ENCODE measurements at regions not wholly inside any gene's neighbourhood (a gene's known extent, or its start where the extent isn't known, plus 50 kb on each side); places are given as distances from the start of the nearest gene placed in this dataset.
"Not testable (repeated sequence)": the region's sequence is repeated elsewhere in the genome, so short reads cannot be mapped to it uniquely, and the experiment has no call there.

- Histone ChIP-seq H3K4me3 (ENCODE audit: low read length) (no peak overlapping the region), H3K4me1 (ENCODE audit: insufficient read depth, low read length) (no peaks in the 10 kb centered on the region), H3K27me3 (ENCODE audit: insufficient read depth, low read length) (no peaks in the 10 kb centered on the region), H3K9me3 (ENCODE audit: low read depth, low read length) (no peaks in the 10 kb centered on the region)
Observed at GRCh38 chr3:67981077-67981476, 326.7 kb upstream of the SUCLG2 start.

- Histone ChIP-seq H3K4me3 (ENCODE audit: low read length) (no peak overlapping the region), H3K4me1 (ENCODE audit: insufficient read depth, low read length) (no peaks in the 10 kb centered on the region), H3K27me3 (ENCODE audit: insufficient read depth, low read length) (no peaks in the 10 kb centered on the region), H3K9me3 (ENCODE audit: low read depth, low read length) (no peaks in the 10 kb centered on the region)
Observed at GRCh38 chr3:67979342-67979741, 324.9 kb upstream of the SUCLG2 start.

- H3K4me1 ChIP-seq (ENCODE audit: insufficient read depth, low read length), result no peaks in the 10 kb centered on the region
- no peaks in the 10 kb centered on the region for H3K27me3 ChIP-seq (ENCODE audit: insufficient read depth, low read length)
- no peaks in the 10 kb centered on the region for H3K9me3 ChIP-seq (ENCODE audit: low read depth, low read length)
- no peak overlapping the region for H3K4me3 ChIP-seq (ENCODE audit: low read length)
Observed at GRCh38 chr3:67977762-67978161, 323.4 kb upstream of the SUCLG2 start.

GRCh38 chr3:67976663-67977062 lies 322.3 kb upstream of the SUCLG2 start:
- H3K4me1 ChIP-seq (ENCODE audit: insufficient read depth, low read length), result no peaks in the 10 kb centered on the region
- H3K9me3 ChIP-seq (ENCODE audit: low read depth, low read length), result no peaks in the 10 kb centered on the region
- no peaks in the 10 kb centered on the region for H3K27me3 ChIP-seq (ENCODE audit: insufficient read depth, low read length)
- no peak overlapping the region for H3K4me3 ChIP-seq (ENCODE audit: low read length)

- H3K4me3 ChIP-seq (ENCODE audit: low read length), result no peak overlapping the region
- H3K4me1 ChIP-seq (ENCODE audit: insufficient read depth, low read length), result no peaks in the 10 kb centered on the region
- no peaks in the 10 kb centered on the region for H3K27me3 ChIP-seq (ENCODE audit: insufficient read depth, low read length)
- no peaks in the 10 kb centered on the region for H3K9me3 ChIP-seq (ENCODE audit: low read depth, low read length)
Observed at GRCh38 chr3:67964596-67964995, 310.2 kb upstream of the SUCLG2 start.

- no peaks in the 10 kb centered on the region for H3K27me3 ChIP-seq (ENCODE audit: insufficient read depth, low read length)
- H3K9me3 ChIP-seq (ENCODE audit: low read depth, low read length), result no peaks in the 10 kb centered on the region
- H3K4me3 ChIP-seq (ENCODE audit: low read length), result no peak overlapping the region
- no peaks in the 10 kb centered on the region for H3K4me1 ChIP-seq (ENCODE audit: insufficient read depth, low read length)
Observed at GRCh38 chr3:67957268-67957667, 302.9 kb upstream of the SUCLG2 start.

- Histone ChIP-seq H3K4me1 (ENCODE audit: insufficient read depth, low read length) (no peaks in the 10 kb centered on the region), H3K27me3 (ENCODE audit: insufficient read depth, low read length) (no peaks in the 10 kb centered on the region), H3K4me3 (ENCODE audit: low read length) (no peak overlapping the region), H3K9me3 (ENCODE audit: low read depth, low read length) (no peaks in the 10 kb centered on the region)
Observed at GRCh38 chr3:67947808-67948508, 293.5 kb upstream of the SUCLG2 start.

GRCh38 chr3:67946436-67946835 lies 292.0 kb upstream of the SUCLG2 start:
- H3K4me3 ChIP-seq (ENCODE audit: low read length), result no peak overlapping the region
- no peaks in the 10 kb centered on the region for H3K4me1 ChIP-seq (ENCODE audit: insufficient read depth, low read length)
- no peaks in the 10 kb centered on the region for H3K9me3 ChIP-seq (ENCODE audit: low read depth, low read length)
- H3K27me3 ChIP-seq (ENCODE audit: insufficient read depth, low read length), result no peaks in the 10 kb centered on the region

GRCh38 chr3:67943546-67943945 lies 289.1 kb upstream of the SUCLG2 start:
- H3K9me3 ChIP-seq (ENCODE audit: low read depth, low read length), result no peaks in the 10 kb centered on the region
- H3K4me3 ChIP-seq (ENCODE audit: low read length), result no peak overlapping the region
- H3K4me1 ChIP-seq (ENCODE audit: insufficient read depth, low read length), result no peaks in the 10 kb centered on the region
- no peaks in the 10 kb centered on the region for H3K27me3 ChIP-seq (ENCODE audit: insufficient read depth, low read length)

- Histone ChIP-seq H3K4me3 (ENCODE audit: low read length) (no peak overlapping the region), H3K4me1 (ENCODE audit: insufficient read depth, low read length) (no peaks in the 10 kb centered on the region), H3K27me3 (ENCODE audit: insufficient read depth, low read length) (no peaks in the 10 kb centered on the region), H3K9me3 (ENCODE audit: low read depth, low read length) (no peaks in the 10 kb centered on the region)
Observed at GRCh38 chr3:67941433-67942030, 287.1 kb upstream of the SUCLG2 start.

- H3K9me3 ChIP-seq (ENCODE audit: low read depth, low read length), result peaks cover 3% of the 10 kb centered on the region
- no peaks in the 10 kb centered on the region for H3K4me1 ChIP-seq (ENCODE audit: insufficient read depth, low read length)
- H3K27me3 ChIP-seq (ENCODE audit: insufficient read depth, low read length), result no peaks in the 10 kb centered on the region
- no peak overlapping the region for H3K4me3 ChIP-seq (ENCODE audit: low read length)
Observed at GRCh38 chr3:67940210-67940952, 286.0 kb upstream of the SUCLG2 start.

GRCh38 chr3:67937498-67938118 lies 283.2 kb upstream of the SUCLG2 start:
- no peaks in the 10 kb centered on the region for H3K27me3 ChIP-seq (ENCODE audit: insufficient read depth, low read length)
- H3K4me1 ChIP-seq (ENCODE audit: insufficient read depth, low read length), result no peaks in the 10 kb centered on the region
- no peak overlapping the region for H3K4me3 ChIP-seq (ENCODE audit: low read length)
- H3K9me3 ChIP-seq (ENCODE audit: low read depth, low read length), result peaks cover 6% of the 10 kb centered on the region

- H3K4me1 ChIP-seq (ENCODE audit: insufficient read depth, low read length); H3K9me3 ChIP-seq (ENCODE audit: low read depth, low read length); H3K27me3 ChIP-seq (ENCODE audit: insufficient read depth, low read length): not testable (repeated sequence)
Observed at GRCh38 chr3:67930394-67930793, 276.0 kb upstream of the SUCLG2 start.

GRCh38 chr3:67923796-67924195 lies 269.4 kb upstream of the SUCLG2 start:
- no peaks in the 10 kb centered on the region for H3K9me3 ChIP-seq (ENCODE audit: low read depth, low read length)
- no peaks in the 10 kb centered on the region for H3K4me1 ChIP-seq (ENCODE audit: insufficient read depth, low read length)
- no peaks in the 10 kb centered on the region for H3K27me3 ChIP-seq (ENCODE audit: insufficient read depth, low read length)
- no peak overlapping the region for H3K4me3 ChIP-seq (ENCODE audit: low read length)

More at GRCh38 chr3:67930394-67930793, 276.0 kb upstream of the SUCLG2 start:
- H3K4me3 ChIP-seq (ENCODE audit: low read length), result not testable (repeated sequence)

GRCh38 chr3:67920969-67921368 lies 266.6 kb upstream of the SUCLG2 start:
- H3K4me1 ChIP-seq (ENCODE audit: insufficient read depth, low read length), result no peaks in the 10 kb centered on the region
- no peak overlapping the region for H3K4me3 ChIP-seq (ENCODE audit: low read length)
- H3K9me3 ChIP-seq (ENCODE audit: low read depth, low read length), result no peaks in the 10 kb centered on the region
- no peaks in the 10 kb centered on the region for H3K27me3 ChIP-seq (ENCODE audit: insufficient read depth, low read length)
